HK-2 (cell line): ENCODE measurements at regions not wholly inside any gene's neighbourhood (a gene's known extent, or its start where the extent isn't known, plus 50 kb on each side); places are given as distances from the start of the nearest gene placed in this dataset.

Experiments
- DNase-seq: peaks from one replicate; pipeline ENCODE4 v3.0.0-alpha.2; 2018; ENCODE audit not compliant: unreplicated experiment

- DNase-seq: no peak
Measured at GRCh38 chr20:60314727-60315126, 356.5 kb downstream of the CDH26 start.

- no peak for DNase-seq
Measured at GRCh38 chr20:60316476-60317158, 358.4 kb downstream of the CDH26 start.

- no peak for DNase-seq
Measured at GRCh38 chr20:60317401-60317800, 359.2 kb downstream of the CDH26 start.

- DNase-seq: no peak
Measured at GRCh38 chr20:60321601-60322000, 363.4 kb downstream of the CDH26 start.

GRCh38 chr20:60326821-60327220, 368.6 kb downstream of the CDH26 start:
- no peak for DNase-seq

- no peak for DNase-seq
Measured at GRCh38 chr20:60327971-60328660, 369.9 kb downstream of the CDH26 start.

GRCh38 chr20:60330461-60330860, 372.2 kb downstream of the CDH26 start:
- DNase-seq: no peak

- DNase-seq: no peak
Measured at GRCh38 chr20:60331688-60332300, 373.6 kb downstream of the CDH26 start.

GRCh38 chr20:60332523-60332922, 374.3 kb downstream of the CDH26 start:
- no peak for DNase-seq

- no peak for DNase-seq
Measured at GRCh38 chr20:60334911-60335310, 376.7 kb downstream of the CDH26 start.

- no peak for DNase-seq
Measured at GRCh38 chr20:60338556-60338955, 380.3 kb downstream of the CDH26 start.

GRCh38 chr20:60339738-60340137, 381.5 kb downstream of the CDH26 start:
- DNase-seq: no peak

- no peak for DNase-seq
Measured at GRCh38 chr20:60340232-60340631, 382.0 kb downstream of the CDH26 start.

- no peak for DNase-seq
Measured at GRCh38 chr20:60341062-60341461, 382.8 kb downstream of the CDH26 start.

- DNase-seq: no peak
Measured at GRCh38 chr20:60345106-60345505, 386.9 kb downstream of the CDH26 start.

- no peak for DNase-seq
Measured at GRCh38 chr20:60349418-60349817, 391.2 kb downstream of the CDH26 start.

GRCh38 chr20:60352017-60352416, 393.8 kb downstream of the CDH26 start:
- DNase-seq: no peak

GRCh38 chr20:60352596-60352995, 394.4 kb downstream of the CDH26 start:
- DNase-seq: no peak

- DNase-seq: no peak
Measured at GRCh38 chr20:60354024-60354580, 395.9 kb downstream of the CDH26 start.

- no peak for DNase-seq
Measured at GRCh38 chr20:60358101-60358500, 399.9 kb downstream of the CDH26 start.

GRCh38 chr20:60359010-60359409, 400.8 kb downstream of the CDH26 start:
- no peak for DNase-seq

GRCh38 chr20:60361761-60362395, 403.7 kb downstream of the CDH26 start:
- DNase-seq: no peak
